Stimulated activated naive CD8-positive, alpha-beta T cell treated with anti-CD3 and anti-CD28 coated beads, Interleukin-15, Interleukin-2, amounts not matched to agents 100 ng/mL and 50 ng/mL, for 24 hours (primary cell): ENCODE measurements at regions not wholly inside any gene's neighbourhood (a gene's known extent, or its start where the extent isn't known, plus 50 kb on each side); places are given as distances from the start of the nearest gene placed in this dataset.
A peak's percentile ranks its signal among the peaks of the same experiment; 100 is the strongest.

Experiments
- H3K27ac Mint-ChIP-seq: one replicate; pipeline ENCODE4 v1.8.0; 2021; ENCODE audit warnings: mild to moderate bottlenecking, mixed read lengths
- H3K27me3 Mint-ChIP-seq: one replicate; pipeline ENCODE4 v1.8.0; 2021; ENCODE audit warnings: mixed read lengths
- H3K36me3 Mint-ChIP-seq: one replicate; pipeline ENCODE4 v1.8.0; 2021; ENCODE audit warnings: low read depth, mixed read lengths
- H3K4me1 Mint-ChIP-seq: one replicate; pipeline ENCODE4 v1.8.0; 2021; ENCODE audit warnings: low read depth, mixed read lengths
- H3K4me3 Mint-ChIP-seq: one replicate; pipeline ENCODE4 v1.8.0; 2021; ENCODE audit warnings: mild to moderate bottlenecking, mixed read lengths
- H3K9me3 Mint-ChIP-seq: one replicate; pipeline ENCODE4 v1.8.0; 2021; ENCODE audit warnings: mixed read lengths

- H3K9me3 Mint-ChIP-seq = no peaks in the 10 kb centered on the region
- H3K27me3 Mint-ChIP-seq = no peaks in the 10 kb centered on the region
- peaks cover 30% of the 10 kb centered on the region for H3K4me1 Mint-ChIP-seq
- no peaks in the 10 kb centered on the region for H3K36me3 Mint-ChIP-seq
- no peak overlapping the region for H3K4me3 Mint-ChIP-seq
- H3K27ac Mint-ChIP-seq = no peak overlapping the region
Observed at GRCh38 chr15:31238906-31239305, 87.7 kb upstream of the KLF13 start.

- Mint-ChIP-seq H3K27ac (no peak overlapping the region), H3K27me3 (no peaks in the 10 kb centered on the region), H3K4me1 (peaks cover 30% of the 10 kb centered on the region), H3K36me3 (no peaks in the 10 kb centered on the region), H3K9me3 (no peaks in the 10 kb centered on the region), H3K4me3 (no peak overlapping the region)
Observed at GRCh38 chr15:31239409-31239808, 87.2 kb upstream of the KLF13 start.

- no peak overlapping the region for H3K4me3 Mint-ChIP-seq
- no peaks in the 10 kb centered on the region for H3K36me3 Mint-ChIP-seq
- H3K27ac Mint-ChIP-seq = peak overlapping the region; percentile 31
- H3K9me3 Mint-ChIP-seq = no peaks in the 10 kb centered on the region
- no peaks in the 10 kb centered on the region for H3K27me3 Mint-ChIP-seq
- peaks cover 30% of the 10 kb centered on the region for H3K4me1 Mint-ChIP-seq
Observed at GRCh38 chr15:31241888-31242522, 84.6 kb upstream of the KLF13 start.

GRCh38 chr15:31243895-31244294 lies 82.7 kb upstream of the KLF13 start:
- Mint-ChIP-seq H3K27me3 (no peaks in the 10 kb centered on the region), H3K36me3 (no peaks in the 10 kb centered on the region), H3K4me3 (no peak overlapping the region), H3K4me1 (peaks cover 22% of the 10 kb centered on the region), H3K9me3 (no peaks in the 10 kb centered on the region), H3K27ac (no peak overlapping the region)

- no peak overlapping the region for H3K27ac Mint-ChIP-seq
Observed at GRCh38 chr15:31245135-31245689, 81.4 kb upstream of the KLF13 start.

GRCh38 chr15:31245756-31246155 lies 80.9 kb upstream of the KLF13 start:
- Mint-ChIP-seq H3K9me3 (no peaks in the 10 kb centered on the region), H3K4me1 (peaks cover 13% of the 10 kb centered on the region), H3K27me3 (no peaks in the 10 kb centered on the region), H3K4me3 (no peak overlapping the region), H3K36me3 (no peaks in the 10 kb centered on the region), H3K27ac (no peak overlapping the region)

More at GRCh38 chr15:31245135-31245689, 81.4 kb upstream of the KLF13 start:
- no peaks in the 10 kb centered on the region for H3K9me3 Mint-ChIP-seq
- H3K4me1 Mint-ChIP-seq = peaks cover 13% of the 10 kb centered on the region
- no peaks in the 10 kb centered on the region for H3K27me3 Mint-ChIP-seq
- no peak overlapping the region for H3K4me3 Mint-ChIP-seq
- no peaks in the 10 kb centered on the region for H3K36me3 Mint-ChIP-seq

- Mint-ChIP-seq H3K4me3 (no peak overlapping the region), H3K27me3 (no peaks in the 10 kb centered on the region), H3K36me3 (no peaks in the 10 kb centered on the region), H3K27ac (no peak overlapping the region), H3K4me1 (no peaks in the 10 kb centered on the region), H3K9me3 (no peaks in the 10 kb centered on the region)
Observed at GRCh38 chr15:31247404-31247803, 79.2 kb upstream of the KLF13 start.

GRCh38 chr15:31248263-31248662 lies 78.4 kb upstream of the KLF13 start:
- H3K36me3 Mint-ChIP-seq = no peaks in the 10 kb centered on the region
- H3K27ac Mint-ChIP-seq = no peak overlapping the region
- no peaks in the 10 kb centered on the region for H3K27me3 Mint-ChIP-seq
- H3K9me3 Mint-ChIP-seq = no peaks in the 10 kb centered on the region
- H3K4me1 Mint-ChIP-seq = no peaks in the 10 kb centered on the region
- no peak overlapping the region for H3K4me3 Mint-ChIP-seq

GRCh38 chr15:31248951-31249350 lies 77.7 kb upstream of the KLF13 start:
- no peaks in the 10 kb centered on the region for H3K36me3 Mint-ChIP-seq
- H3K4me1 Mint-ChIP-seq = no peaks in the 10 kb centered on the region
- no peak overlapping the region for H3K4me3 Mint-ChIP-seq
- no peaks in the 10 kb centered on the region for H3K9me3 Mint-ChIP-seq
- no peaks in the 10 kb centered on the region for H3K27me3 Mint-ChIP-seq
- no peak overlapping the region for H3K27ac Mint-ChIP-seq

GRCh38 chr15:31250033-31250432 lies 76.6 kb upstream of the KLF13 start:
- no peak overlapping the region for H3K27ac Mint-ChIP-seq
- no peaks in the 10 kb centered on the region for H3K9me3 Mint-ChIP-seq
- H3K27me3 Mint-ChIP-seq = no peaks in the 10 kb centered on the region
- no peaks in the 10 kb centered on the region for H3K36me3 Mint-ChIP-seq
- H3K4me3 Mint-ChIP-seq = no peak overlapping the region
- H3K4me1 Mint-ChIP-seq = peaks cover 7% of the 10 kb centered on the region

- Mint-ChIP-seq H3K4me1 (peaks cover 18% of the 10 kb centered on the region), H3K9me3 (no peaks in the 10 kb centered on the region), H3K4me3 (no peak overlapping the region), H3K27ac (no peak overlapping the region), H3K27me3 (no peaks in the 10 kb centered on the region), H3K36me3 (no peaks in the 10 kb centered on the region)
Observed at GRCh38 chr15:31251165-31251564, 75.5 kb upstream of the KLF13 start.

- Mint-ChIP-seq H3K27ac (no peak overlapping the region), H3K36me3 (no peaks in the 10 kb centered on the region), H3K9me3 (no peaks in the 10 kb centered on the region), H3K4me1 (peaks cover 30% of the 10 kb centered on the region), H3K4me3 (no peak overlapping the region), H3K27me3 (no peaks in the 10 kb centered on the region)
Observed at GRCh38 chr15:31252171-31252785, 74.4 kb upstream of the KLF13 start.

GRCh38 chr15:31254431-31255175 lies 72.0 kb upstream of the KLF13 start:
- Mint-ChIP-seq H3K27ac (no peak overlapping the region), H3K9me3 (peaks cover 6% of the 10 kb centered on the region), H3K36me3 (no peaks in the 10 kb centered on the region), H3K4me3 (no peak overlapping the region), H3K27me3 (no peaks in the 10 kb centered on the region), H3K4me1 (peaks cover 50% of the 10 kb centered on the region)

- Mint-ChIP-seq H3K4me1 (peaks cover 50% of the 10 kb centered on the region), H3K27ac (no peak overlapping the region), H3K9me3 (peaks cover 6% of the 10 kb centered on the region), H3K36me3 (no peaks in the 10 kb centered on the region), H3K4me3 (no peak overlapping the region), H3K27me3 (no peaks in the 10 kb centered on the region)
Observed at GRCh38 chr15:31255176-31255510, 71.5 kb upstream of the KLF13 start.

- H3K27ac Mint-ChIP-seq = no peak overlapping the region
- no peak overlapping the region for H3K4me3 Mint-ChIP-seq
- H3K36me3 Mint-ChIP-seq = no peaks in the 10 kb centered on the region
- peaks cover 6% of the 10 kb centered on the region for H3K9me3 Mint-ChIP-seq
- H3K4me1 Mint-ChIP-seq = peaks cover 50% of the 10 kb centered on the region
- H3K27me3 Mint-ChIP-seq = no peaks in the 10 kb centered on the region
Observed at GRCh38 chr15:31255732-31256377, 70.8 kb upstream of the KLF13 start.
